ENCODE measurements at regions not wholly inside any gene's neighbourhood (a gene's known extent, or its start where the extent isn't known, plus 50 kb on each side); places are given as distances from the start of the nearest gene placed in this dataset.

- Histone ChIP-seq H3K27ac (ENCODE audit: insufficient read depth, low read length) (no peak overlapping the region), H4K91ac (ENCODE audit: insufficient read depth, low read depth, low read length) (no peak overlapping the region), H3K18ac (ENCODE audit: low read depth, low read length) (no peak overlapping the region), H2BK20ac (ENCODE audit: low read depth, low read length) (no peak overlapping the region), H3K27me3 (ENCODE audit: control insufficient read depth, insufficient read depth, low read length) (peaks cover 2% of the 10 kb centered on the region), H2BK5ac (ENCODE audit: low read depth, low read length, poor library complexity, severe bottlenecking) (no peak overlapping the region), H2BK15ac (ENCODE audit: low read depth, low read length) (no peak overlapping the region), H2AFZ (replicated peaks; ENCODE audit: low read length, poor library complexity) (no peak overlapping the region), H3K4me1 (ENCODE audit: control insufficient read depth, insufficient read depth, low read length) (no peaks in the 10 kb centered on the region), H3K9me1 (ENCODE audit: insufficient read depth, low read length) (no peaks in the 10 kb centered on the region), H2AK9ac (replicated peaks; ENCODE audit: low read depth, low read length, poor library complexity) (no peak overlapping the region), H3K36me3 (ENCODE audit: control insufficient read depth, insufficient read depth, low read length) (no peaks in the 10 kb centered on the region), H3K9me3 (ENCODE audit: control insufficient read depth, insufficient read depth, low read length) (no peaks in the 10 kb centered on the region), H3K56ac (ENCODE audit: extremely low read depth, insufficient read depth, low read length) (no peak overlapping the region), H4K5ac (ENCODE audit: low read depth, low read length) (no peak overlapping the region), H3K4me2 (ENCODE audit: low read depth, low read length) (no peak overlapping the region), H4K20me1 (ENCODE audit: insufficient read depth, low read length) (no peaks in the 10 kb centered on the region), H2AK5ac (ENCODE audit: low read depth, low read length) (no peak overlapping the region), H3K9ac (ENCODE audit: low read depth, low read length) (no peak overlapping the region), H3K4ac (ENCODE audit: low read depth, low read length) (no peak overlapping the region), H3K23ac (ENCODE audit: low read depth, low read length) (no peak overlapping the region), H3K14ac (replicated peaks; ENCODE audit: low read depth, low read length) (no peak overlapping the region), H4K8ac (ENCODE audit: low read depth in 2 of 2, low read length in 2 of 2) (no peak overlapping the region), H2BK120ac (ENCODE audit: low read depth, low read length) (no peak overlapping the region), H3K79me1 (ENCODE audit: low read depth in 1 of 2, low read length in 2 of 2) (no peaks in the 10 kb centered on the region), H3K4me3 (ENCODE audit: insufficient read depth, low read depth, low read length) (no peak overlapping the region)
- DNase-seq, result no peak
- no TSS peak for BruUV-seq (replicated peaks)
- in situ Hi-C loops (cut with MboI; ENCODE audit: low sequenced_read_pairs) (no loop called here), dilution Hi-C loops (cut with HindIII; ENCODE audit: low sequenced_read_pairs, unreplicated experiment) (no loop called here), intact Hi-C loops (cut with micrococcal nuclease) (no loop called here)
- WGBS, 2 experiments (ENCODE audit: extremely low coverage in 2 of 2, insufficient read length in 1 of 2), result no CpG with 5 or more reads among the region's 3 CpGs
- POLR2A ChIA-PET (ENCODE audit: unreplicated experiment), result no interaction called here
- TF ChIP-seq RFX5 (IDR thresholded peaks at IDR 0.05; ENCODE audit: low read depth, low read length), result no peak
- TF ChIP-seq NFE2L2 (IDR thresholded peaks at IDR 0.05; ENCODE audit: low read depth, low read length), result no peak
- no peak for TF ChIP-seq MXI1 (IDR thresholded peaks at IDR 0.05; ENCODE audit: borderline replicate concordance, low read depth, low read length)
- 0 out of 2 replicates have a peak, but pooled peaks have one; percentile 25 for TF ChIP-seq CEBPB (IDR thresholded peaks at IDR 0.05; ENCODE audit: low read depth, low read length)
- TF ChIP-seq FOS (IDR thresholded peaks at IDR 0.05; ENCODE audit: low read depth, low read length), result no peak
- TF ChIP-seq BHLHE40 (IDR thresholded peaks at IDR 0.05; ENCODE audit: low read depth, low read length), result no peak
- TF ChIP-seq POLR2A (IDR thresholded peaks at IDR 0.05; ENCODE audit: low read depth, low read length), result no peak
- CTCF ChIA-PET, result no interaction called here
- ATAC-seq (ENCODE audit: low read depth), result no peak
Measured at GRCh38 chr5:89444088-89444487, 561.1 kb upstream of the MEF2C start.
